NCI-H526 treated with DMSO at 0.1 percent for 48 hours (cell line): ENCODE measurements at regions not wholly inside any gene's neighbourhood (a gene's known extent, or its start where the extent isn't known, plus 50 kb on each side); places are given as distances from the start of the nearest gene placed in this dataset.
"Not testable (repeated sequence)": the region's sequence is repeated elsewhere in the genome, so short reads cannot be mapped to it uniquely, and the experiment has no call there.

Experiments
- DNase-seq: peaks from one replicate; lab custom pipeline; 2025; lab: John Stamatoyannopoulos, UW

- DNase-seq = no peak
These were observed 146.7 kb downstream of the HLX start for GRCh38 chr1:221025956-221026355.

DNA sequence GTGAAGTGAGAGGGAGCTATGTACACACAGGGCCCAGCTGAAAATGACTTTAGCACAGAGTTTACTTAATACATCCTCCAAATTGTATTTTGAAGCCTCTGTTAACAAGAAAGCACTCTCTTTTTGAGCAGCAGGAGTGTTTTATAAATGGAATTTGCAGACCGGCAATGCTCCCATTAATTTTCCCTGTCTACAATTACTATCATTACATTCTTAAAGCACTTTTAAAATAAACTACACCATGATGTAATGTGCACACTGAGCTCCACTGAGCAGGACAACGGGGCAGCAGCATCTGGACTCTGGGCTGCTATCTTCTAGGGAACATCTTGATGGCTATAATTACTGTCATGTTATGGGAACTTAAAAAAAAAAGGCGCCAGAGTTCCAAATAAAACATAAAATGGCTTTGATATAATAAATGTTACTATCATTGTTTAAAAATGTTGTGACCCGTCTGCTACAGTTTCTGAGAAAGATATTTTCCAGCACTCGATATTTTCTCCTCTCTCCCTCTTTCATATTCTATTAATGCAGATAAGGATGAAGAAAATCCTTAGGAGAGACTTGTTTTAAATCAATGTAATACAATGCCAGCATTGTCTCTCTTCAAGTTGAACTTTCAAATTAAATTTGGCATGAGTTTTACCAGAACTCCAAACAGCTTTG is 150.9 kb downstream of the HLX start:
- DNase-seq = no peak

DNA sequence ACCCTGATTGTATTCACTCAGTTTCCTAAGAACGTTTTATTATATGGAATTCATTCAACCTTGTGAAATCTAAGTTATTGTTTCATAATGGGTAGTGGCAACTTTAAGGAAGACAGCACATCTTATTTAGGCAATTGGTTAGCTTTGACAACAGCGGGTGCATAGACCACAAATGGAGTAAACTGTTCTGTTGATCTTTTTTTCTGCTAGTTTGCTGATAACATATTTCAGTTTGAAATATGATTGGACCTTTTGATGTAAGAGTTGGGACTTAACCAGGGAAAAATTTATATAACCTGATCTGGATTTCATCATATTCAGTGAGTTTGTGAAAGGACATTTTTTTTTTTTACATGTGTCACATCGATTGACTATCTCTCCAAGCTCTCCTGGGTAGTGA is 151.7 kb downstream of the HLX start:
- no peak for DNase-seq

DNA sequence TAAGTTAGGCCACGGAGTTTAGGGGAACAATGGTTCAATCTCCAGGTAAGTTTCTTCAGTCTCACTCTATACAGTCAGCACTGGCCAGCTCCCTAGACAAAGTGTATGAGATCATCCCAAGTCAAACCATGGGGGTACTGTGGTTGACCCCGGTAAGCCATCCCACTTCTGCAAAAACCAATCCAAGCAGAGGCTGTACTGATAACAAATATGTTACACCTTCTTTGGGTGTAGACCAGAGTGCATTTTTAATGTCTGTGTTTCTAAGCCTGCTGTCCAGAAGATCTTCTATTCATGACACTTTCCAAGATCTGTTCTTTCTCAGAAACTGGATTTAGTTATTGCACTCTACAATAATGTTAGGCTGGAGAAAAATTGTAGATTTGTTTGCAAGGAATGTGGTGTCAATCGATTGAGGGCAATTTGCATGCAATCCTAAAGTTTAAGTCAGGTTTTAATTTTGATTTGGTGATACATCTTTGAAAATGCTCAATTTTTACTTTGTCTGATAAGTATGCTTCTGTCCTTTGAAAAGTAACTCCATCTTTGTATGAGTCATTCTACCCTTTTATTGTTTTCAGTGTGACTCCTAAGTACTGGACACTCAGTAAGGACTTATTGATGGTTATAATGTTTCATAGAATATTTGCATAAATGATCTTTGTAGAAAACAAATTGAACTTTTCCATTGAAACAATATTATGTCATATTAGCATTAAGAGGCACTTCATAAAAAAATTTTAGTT is 152.4 kb downstream of the HLX start:
- DNase-seq = no peak

GRCh38 chr1:221032204-221032585 is 153.0 kb downstream of the HLX start:
- no peak for DNase-seq

DNA sequence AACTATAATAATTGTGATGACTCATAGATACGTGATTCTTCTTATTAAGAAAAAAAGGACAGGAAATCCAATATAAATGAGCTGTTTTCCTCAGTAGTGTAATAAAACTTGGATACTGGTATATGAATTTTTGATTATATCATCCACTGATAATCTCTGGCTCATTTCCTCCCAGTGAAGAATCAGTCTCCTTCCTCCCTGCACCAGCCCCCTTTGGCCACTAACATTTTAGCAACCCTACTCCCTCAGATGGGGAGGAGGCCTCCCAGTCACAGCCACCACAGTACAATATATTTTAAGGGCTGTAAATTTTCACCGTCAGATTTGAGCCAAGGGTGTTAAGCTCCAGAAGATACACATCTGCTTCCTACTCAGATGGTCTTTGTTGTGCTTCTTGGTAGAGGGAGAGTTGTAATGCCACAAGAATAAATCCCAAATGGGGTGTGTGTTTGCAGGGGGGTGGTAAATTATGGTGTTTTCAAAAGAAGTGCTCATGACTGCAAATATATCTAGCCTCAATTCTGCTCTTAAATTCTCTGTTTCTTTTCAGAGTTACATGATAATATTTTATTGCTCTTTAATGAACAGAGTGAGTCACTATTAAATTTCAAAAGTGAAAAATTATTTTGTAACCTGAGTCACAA is 153.5 kb downstream of the HLX start:
- DNase-seq = no peak

GRCh38 chr1:221035662-221036153 is 156.5 kb downstream of the HLX start:
- DNase-seq = no peak

GRCh38 chr1:221039616-221040015 is 160.4 kb downstream of the HLX start:
- DNase-seq = no peak

DNA sequence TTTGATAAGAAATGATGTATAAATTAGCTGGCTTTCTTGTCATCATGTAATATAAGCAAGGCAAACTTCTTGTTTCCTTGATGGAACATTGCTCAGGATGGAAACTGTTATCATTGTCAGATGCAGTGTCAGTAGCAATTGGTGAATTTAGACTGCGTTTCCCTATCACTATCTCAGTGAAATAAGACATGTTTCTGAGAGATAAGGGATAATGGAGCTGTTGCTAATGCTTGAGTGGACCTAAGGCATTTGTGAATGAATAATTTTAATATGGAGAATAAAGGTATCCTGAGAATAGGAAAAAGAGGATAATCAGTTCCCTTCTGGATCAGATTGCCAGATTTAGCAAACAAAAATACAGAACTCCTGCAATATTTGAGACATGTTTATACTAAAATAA is 160.9 kb downstream of the HLX start:
- DNase-seq = no peak

GRCh38 chr1:221040691-221041285 is 161.5 kb downstream of the HLX start:
- DNase-seq = no peak

DNA sequence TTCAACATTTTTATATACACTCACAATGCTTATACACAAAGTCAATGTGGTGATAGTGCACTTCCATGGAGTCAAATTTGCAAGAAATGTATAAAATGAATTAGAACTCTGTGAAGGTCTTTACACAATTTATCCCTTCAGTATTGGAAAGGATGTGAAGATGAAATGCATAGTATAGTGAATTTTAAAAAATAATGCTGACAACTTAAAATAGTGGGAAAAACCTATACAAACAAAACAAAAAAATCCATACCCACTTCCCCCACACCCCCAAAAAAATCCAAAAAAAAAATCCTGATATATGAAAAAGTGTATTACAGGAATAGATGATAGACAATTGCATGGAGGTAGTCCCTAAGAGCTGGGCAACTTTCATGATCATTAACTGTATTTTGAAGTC is 165.3 kb downstream of the HLX start:
- DNase-seq = no peak

DNA sequence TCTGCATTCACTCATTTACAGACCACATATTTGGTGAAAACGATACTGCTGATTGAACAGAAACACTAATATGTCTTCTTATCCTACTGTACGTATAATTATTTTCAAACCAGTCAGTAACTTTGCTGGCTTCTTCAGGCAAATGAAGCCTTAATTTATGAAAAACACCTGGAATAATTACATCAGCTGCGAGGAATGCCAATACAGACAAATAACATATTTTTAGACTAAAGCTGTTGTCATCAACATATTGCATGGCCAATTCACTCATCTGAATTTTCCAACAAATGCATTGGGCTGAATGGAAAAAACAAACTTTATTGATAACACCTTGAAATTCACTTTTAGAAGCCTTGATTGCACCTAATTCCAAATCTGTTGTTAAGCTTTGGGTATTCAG is 165.9 kb downstream of the HLX start:
- no peak for DNase-seq

GRCh38 chr1:221045842-221046831 is 166.9 kb downstream of the HLX start:
- no peak for DNase-seq

DNA sequence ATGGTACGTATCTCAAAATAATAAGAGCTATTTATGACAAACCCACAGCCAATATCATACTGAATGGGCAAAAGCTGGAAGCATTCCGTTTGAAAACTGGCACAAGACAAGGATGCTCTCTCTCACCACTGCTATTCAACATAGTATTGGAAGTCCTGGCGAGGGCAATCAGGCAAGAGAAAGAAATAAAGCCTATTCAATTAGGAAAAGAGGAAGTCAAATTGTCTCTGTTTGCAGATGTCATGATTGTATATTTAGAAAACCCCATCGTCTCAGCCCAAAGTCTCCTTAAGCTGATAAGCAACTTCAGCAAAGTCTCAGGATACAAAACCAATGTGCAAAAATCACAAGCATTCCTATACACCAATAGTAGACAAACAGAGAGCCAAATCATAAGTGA is 172.1 kb downstream of the HLX start:
- DNase-seq = not testable (repeated sequence)

- DNase-seq = no peak
These were observed 174.6 kb downstream of the HLX start for GRCh38 chr1:221053889-221054288.

DNA sequence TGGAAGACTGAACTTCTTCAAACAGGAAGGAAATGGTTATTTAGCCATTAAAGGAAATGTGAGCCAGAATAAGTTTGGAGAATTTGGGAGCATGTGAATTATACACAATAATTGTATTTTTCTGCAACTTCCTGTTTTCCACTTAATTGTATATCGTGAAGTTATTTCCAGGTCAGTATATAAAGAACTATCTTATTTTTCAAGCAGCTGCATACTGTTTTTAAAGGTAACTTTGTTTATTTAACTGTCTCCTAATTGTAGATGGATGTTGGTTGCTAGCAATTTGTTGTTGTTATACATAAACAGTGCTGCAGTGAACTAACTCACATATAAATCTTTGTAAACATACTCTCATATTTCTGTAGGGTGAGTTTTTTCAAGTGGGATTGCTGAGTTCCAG is 180.3 kb downstream of the HLX start:
- DNase-seq = no peak

DNA sequence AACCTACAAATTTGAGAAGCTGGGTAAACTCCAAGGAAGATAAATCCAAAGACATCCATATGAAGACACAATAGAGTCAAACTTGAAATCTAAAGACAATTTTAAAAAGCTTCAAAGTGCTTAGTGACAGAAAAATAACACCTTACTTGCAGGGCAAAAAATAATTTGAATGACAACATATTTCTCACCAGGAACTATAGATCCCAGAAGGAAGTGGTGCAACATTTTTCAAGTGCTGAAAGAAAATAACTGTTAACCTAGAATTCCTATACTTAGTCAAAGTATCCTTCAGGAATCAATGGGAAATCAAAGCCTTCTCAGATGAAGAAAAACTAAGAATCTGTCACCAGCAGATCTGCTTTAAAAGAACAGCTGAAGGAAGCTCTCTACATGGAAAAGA is 184.4 kb downstream of the HLX start:
- DNase-seq = no peak

DNA sequence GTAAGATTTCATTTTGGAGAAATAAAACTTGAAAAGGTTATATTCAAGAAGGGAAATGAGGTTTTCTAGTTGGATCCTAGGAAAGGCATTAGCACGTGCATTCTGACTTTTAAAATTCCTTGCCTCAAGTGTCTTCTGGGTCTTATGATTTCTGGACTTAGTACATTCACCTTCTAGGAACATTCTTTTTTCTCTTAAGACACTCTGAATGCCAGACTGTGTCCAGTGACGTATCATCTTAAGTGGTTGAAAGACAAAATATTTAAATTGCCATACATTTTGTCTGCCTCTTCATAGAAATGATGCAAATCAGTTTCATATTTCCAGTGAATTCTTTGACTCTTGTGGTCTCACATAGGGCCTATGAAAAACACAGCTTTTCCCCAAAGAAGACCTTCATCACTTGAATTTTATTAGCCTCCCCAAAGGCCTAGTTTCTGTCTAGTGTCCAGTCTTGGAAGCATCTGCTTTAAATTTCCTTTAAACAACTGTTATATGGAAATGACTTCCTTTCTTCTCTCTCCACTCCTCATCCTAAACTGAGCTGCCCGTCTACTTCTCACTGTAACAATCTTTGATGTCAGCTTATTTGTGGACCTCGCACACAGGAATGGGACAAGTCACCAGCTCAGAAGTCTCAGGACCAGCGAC is 187.2 kb downstream of the HLX start:
- DNase-seq = no peak

- no peak for DNase-seq
These were observed 188.5 kb downstream of the HLX start for GRCh38 chr1:221067721-221068120.

GRCh38 chr1:221069178-221069903 is 190.1 kb downstream of the HLX start:
- DNase-seq = no peak
